OCI-LY1 (cell line): ENCODE measurements at regions not wholly inside any gene's neighbourhood (a gene's known extent, or its start where the extent isn't known, plus 50 kb on each side); places are given as distances from the start of the nearest gene placed in this dataset.

Experiments
- H2AFZ ChIP-seq: fragments of 200-600 bp; sonication (generic), shearing (Covaris generic); 2 replicates; pipeline ENCODE4 v1.6.0; 2014; ENCODE audit warnings: antibody characterized with exemption, mild to moderate bottlenecking, low read length
- H3F3A ChIP-seq: fragments of 200-600 bp; sonication (generic), shearing (Covaris generic); 2 replicates; pipeline ENCODE4 v1.6.0; 2014; ENCODE audit warnings: mild to moderate bottlenecking, antibody characterized with exemption, low read length, moderate library complexity; ENCODE audit not compliant: insufficient read depth
- H3K27ac ChIP-seq: fragments of 200-600 bp; sonication (generic); 2 replicates; pipeline ENCODE4 v1.5.1; 2014; ENCODE audit warnings: low read length, mixed run types, mild to moderate bottlenecking, low read depth; ENCODE audit not compliant: poor library complexity, severe bottlenecking
- H3K27me3 ChIP-seq: fragments of 200-600 bp; sonication (generic); 2 replicates; pipeline ENCODE4 v1.6.0; 2014; ENCODE audit warnings: antibody characterized with exemption, mild to moderate bottlenecking, low read length, moderate library complexity; ENCODE audit not compliant: insufficient read depth
- H3K36me3 ChIP-seq: fragments of 200-600 bp; sonication (generic); 2 replicates; pipeline ENCODE4 v1.6.1; 2014; ENCODE audit warnings: mild to moderate bottlenecking, antibody characterized with exemption, low read length, moderate library complexity, mixed read lengths; ENCODE audit not compliant: insufficient read depth
- H3K4me1 ChIP-seq: fragments of 200-600 bp; sonication (generic); 2 replicates; pipeline ENCODE4 v1.5.1; 2014; ENCODE audit warnings: mild to moderate bottlenecking, low read length, moderate library complexity; ENCODE audit not compliant: insufficient read depth, severe bottlenecking
- H3K4me2 ChIP-seq: fragments of 200-600 bp; sonication (generic), shearing (Covaris generic); 2 replicates; pipeline ENCODE4 v1.6.1; 2014; ENCODE audit warnings: low read length
- H3K4me3 ChIP-seq: fragments of 200-600 bp; sonication (generic); 2 replicates; pipeline ENCODE4 v1.5.1; 2014; ENCODE audit warnings: low read length, low read depth, mild to moderate bottlenecking, mixed read lengths; ENCODE audit not compliant: poor library complexity, severe bottlenecking
- H3K79me2 ChIP-seq: fragments of 200-600 bp; shearing (Covaris generic); 2 replicates; pipeline ENCODE4 v1.6.1; 2016; ENCODE audit warnings: mixed run types, low read length, mixed read lengths; ENCODE audit not compliant: insufficient read depth
- H3K9ac ChIP-seq: fragments of 200-600 bp; sonication (generic), shearing (Covaris generic); 2 replicates; pipeline ENCODE4 v1.6.1; 2014; ENCODE audit warnings: mild to moderate bottlenecking, low read length, mixed read lengths
- H3K9me2 ChIP-seq: fragments of 200-600 bp; sonication (generic), shearing (Covaris generic); 2 replicates; pipeline ENCODE4 v1.6.1; 2014; ENCODE audit warnings: low read depth, mild to moderate bottlenecking, low read length, mixed read lengths
- H3K9me3 ChIP-seq: fragments of 200-600 bp; shearing (Covaris generic); 2 replicates; pipeline ENCODE4 v1.6.1; 2014; ENCODE audit warnings: low read length, mixed read lengths
- H4K20me1 ChIP-seq: fragments of 200-600 bp; sonication (generic), shearing (Covaris generic); 2 replicates; pipeline ENCODE4 v1.6.0; 2016; ENCODE audit warnings: mild to moderate bottlenecking, low read length; ENCODE audit not compliant: insufficient read depth
- EZH2 ChIP-seq: fragments of 200-600 bp; sonication (generic), shearing (Covaris generic); IDR thresholded peaks from 2 replicates; pipeline ENCODE4 v1.8.0; 2017; ENCODE audit warnings: borderline replicate concordance, mixed run types, mild to moderate bottlenecking, antibody characterized with exemption, low read length, moderate library complexity, mixed read lengths
- TF ChIP-seq, protein P1 (sequence below): fragments of 200-600 bp; sonication (generic), shearing (Covaris generic); IDR thresholded peaks from 2 replicates; pipeline ENCODE4 v1.5.1; 2017; ENCODE audit warnings: mild to moderate bottlenecking, antibody characterized with exemption, low read length, moderate library complexity, mixed read lengths

DNA sequence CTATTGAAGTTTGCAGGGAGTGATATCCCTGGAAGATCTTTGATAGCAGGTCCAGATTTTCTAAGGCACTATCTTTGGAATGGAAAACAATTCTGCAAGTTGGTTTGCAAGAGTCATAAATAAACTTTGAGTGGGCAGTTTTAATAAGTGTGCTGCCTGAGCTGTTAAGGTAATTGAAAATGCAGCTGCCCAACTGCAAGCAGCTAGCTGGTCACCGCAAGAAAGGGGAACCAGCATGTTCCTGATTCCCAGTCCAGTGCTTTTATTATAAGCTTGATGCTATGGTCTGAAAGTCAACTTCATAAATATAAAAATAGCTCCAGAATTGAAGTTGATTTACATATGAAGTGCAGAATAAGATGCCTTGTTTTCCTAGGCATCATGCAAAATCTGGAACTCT lies 308.4 kb downstream of the ZNF248 start:
- Histone ChIP-seq H3K4me3 (no peak overlapping the region), H3K4me1 (no peaks in the 10 kb centered on the region), H3K79me2 (no peaks in the 10 kb centered on the region), H3K9ac (no peak overlapping the region), H3K9me3 (no peaks in the 10 kb centered on the region), H3K4me2 (no peak overlapping the region), H2AFZ (no peak overlapping the region), H3K9me2 (no peaks in the 10 kb centered on the region), H3K27ac (no peak overlapping the region), H3K27me3 (no peaks in the 10 kb centered on the region), H3K36me3 (no peaks in the 10 kb centered on the region), H3F3A (no peaks in the 10 kb centered on the region), H4K20me1 (no peaks in the 10 kb centered on the region)
- TF ChIP-seq, protein P1, sequence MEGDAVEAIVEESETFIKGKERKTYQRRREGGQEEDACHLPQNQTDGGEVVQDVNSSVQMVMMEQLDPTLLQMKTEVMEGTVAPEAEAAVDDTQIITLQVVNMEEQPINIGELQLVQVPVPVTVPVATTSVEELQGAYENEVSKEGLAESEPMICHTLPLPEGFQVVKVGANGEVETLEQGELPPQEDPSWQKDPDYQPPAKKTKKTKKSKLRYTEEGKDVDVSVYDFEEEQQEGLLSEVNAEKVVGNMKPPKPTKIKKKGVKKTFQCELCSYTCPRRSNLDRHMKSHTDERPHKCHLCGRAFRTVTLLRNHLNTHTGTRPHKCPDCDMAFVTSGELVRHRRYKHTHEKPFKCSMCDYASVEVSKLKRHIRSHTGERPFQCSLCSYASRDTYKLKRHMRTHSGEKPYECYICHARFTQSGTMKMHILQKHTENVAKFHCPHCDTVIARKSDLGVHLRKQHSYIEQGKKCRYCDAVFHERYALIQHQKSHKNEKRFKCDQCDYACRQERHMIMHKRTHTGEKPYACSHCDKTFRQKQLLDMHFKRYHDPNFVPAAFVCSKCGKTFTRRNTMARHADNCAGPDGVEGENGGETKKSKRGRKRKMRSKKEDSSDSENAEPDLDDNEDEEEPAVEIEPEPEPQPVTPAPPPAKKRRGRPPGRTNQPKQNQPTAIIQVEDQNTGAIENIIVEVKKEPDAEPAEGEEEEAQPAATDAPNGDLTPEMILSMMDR = no peak
- no peak for TF ChIP-seq EZH2

DNA sequence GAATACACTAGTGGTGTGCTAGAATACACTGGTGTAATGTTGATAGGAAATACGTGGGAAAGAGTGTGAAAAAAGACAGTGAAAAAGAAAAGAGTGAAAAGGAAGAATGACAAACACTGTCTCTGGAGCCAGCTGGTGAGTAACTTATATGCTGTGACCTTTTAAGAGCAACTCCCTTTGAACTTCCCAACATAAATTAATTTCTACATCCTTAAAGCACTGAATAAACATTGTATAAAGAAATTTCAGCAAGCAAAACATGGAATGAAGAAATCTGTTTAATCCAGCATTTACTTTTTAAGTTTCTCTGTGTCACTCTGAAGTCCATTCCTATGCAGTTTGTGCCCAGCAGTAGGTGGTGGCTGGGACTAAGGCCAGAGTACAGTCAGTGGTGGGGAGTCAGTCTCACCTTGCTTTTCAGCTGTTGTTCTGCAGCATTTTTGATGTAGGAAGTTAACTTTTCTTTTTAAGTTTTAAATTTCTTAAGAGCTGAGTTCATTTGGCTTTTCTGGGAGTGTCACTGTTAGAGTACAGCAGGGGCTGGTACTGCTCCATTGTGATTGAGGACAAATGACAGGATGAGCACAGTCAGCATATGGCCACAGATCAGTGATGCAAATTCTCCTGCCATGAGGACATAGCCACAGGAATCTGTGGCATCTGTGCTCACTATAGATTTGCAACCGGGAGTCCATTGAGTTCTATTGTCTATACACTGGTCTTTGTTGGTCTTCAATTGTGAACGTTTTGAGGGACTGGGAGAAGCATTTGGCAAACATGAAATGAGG lies 321.8 kb downstream of the ZNF248 start:
- no peaks in the 10 kb centered on the region for H3F3A ChIP-seq
- no peaks in the 10 kb centered on the region for H3K27me3 ChIP-seq
- TF ChIP-seq EZH2 = no peak
- TF ChIP-seq, protein P1 = no peak
- H3K79me2 ChIP-seq = no peaks in the 10 kb centered on the region
- no peaks in the 10 kb centered on the region for H3K9me3 ChIP-seq
- no peak overlapping the region for H3K9ac ChIP-seq
- no peaks in the 10 kb centered on the region for H4K20me1 ChIP-seq
- H2AFZ ChIP-seq = no peak overlapping the region
- H3K27ac ChIP-seq = no peak overlapping the region
- no peaks in the 10 kb centered on the region for H3K4me1 ChIP-seq
- H3K4me3 ChIP-seq = no peak overlapping the region
- H3K36me3 ChIP-seq = no peaks in the 10 kb centered on the region
- H3K4me2 ChIP-seq = no peak overlapping the region
- H3K9me2 ChIP-seq = no peaks in the 10 kb centered on the region

DNA sequence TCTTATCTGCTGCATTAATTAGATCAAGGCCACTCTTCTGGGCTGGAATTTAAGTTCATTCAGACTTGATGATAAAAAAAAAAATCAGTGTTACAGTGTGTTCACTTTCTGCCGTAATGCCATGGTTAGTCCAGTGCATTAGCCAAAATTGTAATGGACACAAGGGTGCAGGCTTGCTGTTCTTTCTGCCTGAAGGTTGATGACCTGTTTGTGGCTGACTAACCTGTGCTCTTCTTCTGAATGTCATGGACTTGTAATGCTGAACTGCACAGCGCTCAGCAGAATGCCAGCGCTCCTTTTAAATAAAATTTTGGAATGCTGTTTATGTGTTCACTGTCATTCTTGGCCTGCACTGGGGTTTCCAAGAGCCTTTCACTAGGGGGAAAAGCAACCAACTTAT lies 323.2 kb downstream of the ZNF248 start:
- Histone ChIP-seq H3K27me3 (no peaks in the 10 kb centered on the region), H3K4me2 (no peak overlapping the region), H3K27ac (no peak overlapping the region), H2AFZ (no peak overlapping the region), H3K9me3 (no peaks in the 10 kb centered on the region), H3K9ac (no peak overlapping the region), H3F3A (no peaks in the 10 kb centered on the region), H4K20me1 (no peaks in the 10 kb centered on the region), H3K79me2 (no peaks in the 10 kb centered on the region), H3K4me1 (no peaks in the 10 kb centered on the region), H3K36me3 (no peaks in the 10 kb centered on the region), H3K4me3 (no peak overlapping the region), H3K9me2 (no peaks in the 10 kb centered on the region)
- TF ChIP-seq EZH2 = no peak
- TF ChIP-seq, protein P1 = no peak
